Activated CD8-positive, alpha-beta memory T cell treated with anti-CD3 and anti-CD28 coated beads, Interleukin-2, amount 50 U/mL, for 1 hour (primary cell): ENCODE measurements at regions not wholly inside any gene's neighbourhood (a gene's known extent, or its start where the extent isn't known, plus 50 kb on each side); places are given as distances from the start of the nearest gene placed in this dataset.

ENCODE experiments used
- DNase-seq: peaks from one replicate; pipeline ENCODE4 v3.0.0-alpha.2; 2020; ENCODE audit errors: extremely low read depth

DNA sequence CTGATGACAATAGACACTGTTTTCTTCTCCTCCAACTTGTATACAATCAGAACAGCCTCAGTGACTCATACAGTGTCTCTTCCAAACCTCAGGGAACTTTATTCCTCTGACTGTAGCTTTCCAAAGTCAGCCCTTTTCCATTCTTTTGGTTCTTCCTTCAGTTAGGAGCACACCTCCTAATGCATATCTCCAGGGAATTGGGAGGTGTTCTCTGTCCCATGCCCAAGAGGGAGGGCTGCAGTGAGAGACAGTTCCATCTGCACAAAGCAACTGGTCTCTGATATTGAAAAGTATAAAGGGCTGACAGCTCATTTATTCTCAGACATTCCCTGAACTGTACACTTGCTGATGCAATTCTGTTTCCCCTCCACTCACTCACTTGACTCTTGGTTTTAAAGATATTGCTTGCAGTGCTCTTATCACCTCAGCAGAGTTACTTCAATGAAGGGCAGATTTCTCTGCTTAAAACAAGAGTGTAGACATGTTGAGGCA is 337.8 kb upstream of the TBC1D5 start:
- DNase-seq = no peak

GRCh38 chr3:18079739-18080138 is 337.3 kb upstream of the TBC1D5 start:
- DNase-seq = no peak

DNA sequence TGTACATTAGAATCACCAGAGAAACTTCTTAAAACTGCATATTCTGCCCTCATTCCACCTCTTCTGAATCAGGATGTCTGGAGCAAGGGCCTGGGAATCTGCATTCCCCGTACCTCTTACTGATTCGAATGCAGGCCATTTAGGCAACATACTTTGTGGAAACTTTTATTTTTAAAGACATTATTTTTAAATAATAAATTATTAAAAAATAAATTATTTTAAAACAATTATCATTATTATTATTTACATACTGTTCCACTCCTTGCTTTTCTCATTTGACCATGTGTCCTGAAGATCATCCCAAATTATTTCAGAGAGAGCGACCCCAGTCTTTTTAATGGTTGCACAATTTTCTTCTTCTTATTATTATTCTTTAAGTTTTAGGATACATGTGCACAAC is 336.6 kb upstream of the TBC1D5 start:
- DNase-seq = no peak

- no peak for DNase-seq
Observed at GRCh38 chr3:18077128-18077840, 334.9 kb upstream of the TBC1D5 start.

GRCh38 chr3:18076301-18076700 is 333.9 kb upstream of the TBC1D5 start:
- DNase-seq = no peak

DNA sequence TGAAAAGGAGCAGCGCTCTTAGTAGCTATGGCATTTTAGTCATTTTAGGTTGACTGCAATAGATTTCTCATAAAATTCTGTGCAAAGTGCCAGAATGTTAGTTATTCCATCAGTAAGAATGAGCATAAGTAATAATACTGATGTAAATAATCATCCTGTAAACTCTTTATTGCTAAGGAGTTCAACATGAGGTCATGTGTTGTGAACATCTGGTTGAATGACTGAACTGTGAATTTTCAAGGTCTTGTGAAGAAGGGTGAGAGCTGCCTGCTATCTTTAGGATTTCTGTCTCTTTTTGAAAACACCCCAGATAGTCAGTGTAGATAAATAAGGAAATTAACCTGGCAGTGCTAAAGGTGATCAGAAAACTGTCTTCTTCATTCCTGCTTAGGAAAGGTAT is 333.4 kb upstream of the TBC1D5 start:
- DNase-seq = no peak

GRCh38 chr3:18071833-18072232 is 329.4 kb upstream of the TBC1D5 start:
- no peak for DNase-seq

DNA sequence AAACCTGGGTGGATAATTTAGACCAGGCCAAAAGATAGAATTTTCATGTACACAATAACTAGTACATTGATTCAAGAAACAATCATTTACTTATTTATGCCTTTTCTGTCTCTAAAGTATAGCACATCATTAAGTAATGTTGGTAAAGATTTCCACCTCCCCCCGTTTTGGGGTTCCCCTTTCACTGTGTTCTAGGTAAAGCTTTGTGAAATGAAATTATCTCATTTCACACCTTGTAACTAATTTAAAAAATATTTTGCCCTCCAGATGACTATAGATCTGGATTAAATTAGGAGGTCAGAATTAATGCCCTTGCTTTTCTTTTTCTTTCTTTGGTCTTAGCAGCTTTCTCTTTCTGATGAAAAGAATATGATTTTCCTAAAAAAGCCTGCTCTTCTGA is 328.5 kb upstream of the TBC1D5 start:
- no peak for DNase-seq

- DNase-seq = no peak
Observed at GRCh38 chr3:18070231-18070630, 327.8 kb upstream of the TBC1D5 start.

DNA sequence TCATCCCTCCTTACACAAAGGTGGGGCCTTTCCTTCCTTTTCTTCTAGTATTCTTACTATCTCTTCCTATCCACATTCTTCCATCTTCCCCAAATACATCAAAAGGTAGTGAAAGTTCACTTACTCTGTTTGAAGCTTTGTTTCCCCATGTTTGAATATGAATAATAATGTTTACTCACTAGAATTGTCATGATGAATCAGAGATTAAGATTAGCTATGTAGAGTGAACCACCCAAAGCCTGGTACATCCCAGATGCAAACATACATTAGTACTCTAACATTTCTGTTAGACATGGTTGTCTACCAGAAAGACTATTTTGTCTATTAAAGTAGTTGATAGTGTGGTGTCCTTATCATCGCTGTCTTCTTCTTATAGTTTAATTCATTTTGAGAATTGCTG is 327.1 kb upstream of the TBC1D5 start:
- no peak for DNase-seq

- no peak for DNase-seq
Observed at GRCh38 chr3:18066899-18067582, 324.6 kb upstream of the TBC1D5 start.

GRCh38 chr3:18064586-18064985 is 322.2 kb upstream of the TBC1D5 start:
- DNase-seq = no peak

- no peak for DNase-seq
Observed at GRCh38 chr3:18062657-18063025, 320.2 kb upstream of the TBC1D5 start.

- DNase-seq = no peak
Observed at GRCh38 chr3:18061737-18062656, 319.6 kb upstream of the TBC1D5 start.

GRCh38 chr3:18058666-18059065 is 316.2 kb upstream of the TBC1D5 start:
- no peak for DNase-seq

DNA sequence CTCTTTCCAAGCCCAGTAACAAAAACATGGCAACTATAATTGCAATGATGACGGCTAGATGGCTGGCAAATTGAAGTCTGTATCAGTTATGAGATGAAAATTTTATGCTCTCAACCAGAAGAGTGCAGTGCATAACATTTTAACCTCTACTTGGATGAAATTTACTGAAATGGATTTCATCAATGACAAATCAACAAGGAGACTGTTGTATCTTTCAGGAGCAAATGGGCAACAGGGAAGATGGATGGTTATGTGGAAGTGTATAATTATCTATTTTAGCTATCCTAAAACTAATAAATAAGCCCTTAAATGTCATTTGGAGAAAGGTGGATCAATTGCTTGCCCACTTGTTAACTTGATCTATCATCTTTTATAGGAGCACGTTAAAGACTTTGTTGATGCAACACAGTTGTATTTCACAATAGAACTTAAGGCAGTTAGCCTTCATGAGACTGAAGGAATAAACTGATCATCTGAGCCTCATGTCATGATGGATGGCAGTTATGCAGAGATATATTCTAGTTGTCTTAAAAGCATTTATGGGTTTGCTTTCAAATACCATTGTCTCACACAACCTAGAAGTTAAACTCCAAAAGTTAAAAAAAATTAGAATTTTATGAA is 315.1 kb upstream of the TBC1D5 start:
- no peak for DNase-seq

GRCh38 chr3:18054625-18055024 is 312.2 kb upstream of the TBC1D5 start:
- no peak for DNase-seq

GRCh38 chr3:18051306-18051705 is 308.9 kb upstream of the TBC1D5 start:
- DNase-seq = no peak

DNA sequence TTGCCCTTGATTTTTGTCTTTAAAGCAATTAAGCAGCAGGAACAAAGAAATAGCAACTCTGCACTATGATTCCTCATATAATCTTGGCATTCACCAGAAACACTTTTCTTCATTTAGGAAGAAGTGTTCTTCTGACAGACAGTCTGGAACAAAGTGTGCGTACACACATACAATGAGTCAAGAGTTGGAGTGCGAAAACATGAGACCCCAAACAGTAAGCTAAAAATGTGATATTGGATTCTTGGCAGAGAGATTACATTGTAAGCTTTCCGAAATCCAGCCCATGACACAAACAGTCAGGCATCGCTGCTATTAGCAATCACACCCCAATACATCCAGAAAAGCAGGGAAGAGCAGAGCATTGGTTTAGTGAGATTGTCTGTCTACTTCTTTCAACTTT is 306.7 kb upstream of the TBC1D5 start:
- no peak for DNase-seq

- DNase-seq = no peak
Observed at GRCh38 chr3:18047052-18047451, 304.6 kb upstream of the TBC1D5 start.

DNA sequence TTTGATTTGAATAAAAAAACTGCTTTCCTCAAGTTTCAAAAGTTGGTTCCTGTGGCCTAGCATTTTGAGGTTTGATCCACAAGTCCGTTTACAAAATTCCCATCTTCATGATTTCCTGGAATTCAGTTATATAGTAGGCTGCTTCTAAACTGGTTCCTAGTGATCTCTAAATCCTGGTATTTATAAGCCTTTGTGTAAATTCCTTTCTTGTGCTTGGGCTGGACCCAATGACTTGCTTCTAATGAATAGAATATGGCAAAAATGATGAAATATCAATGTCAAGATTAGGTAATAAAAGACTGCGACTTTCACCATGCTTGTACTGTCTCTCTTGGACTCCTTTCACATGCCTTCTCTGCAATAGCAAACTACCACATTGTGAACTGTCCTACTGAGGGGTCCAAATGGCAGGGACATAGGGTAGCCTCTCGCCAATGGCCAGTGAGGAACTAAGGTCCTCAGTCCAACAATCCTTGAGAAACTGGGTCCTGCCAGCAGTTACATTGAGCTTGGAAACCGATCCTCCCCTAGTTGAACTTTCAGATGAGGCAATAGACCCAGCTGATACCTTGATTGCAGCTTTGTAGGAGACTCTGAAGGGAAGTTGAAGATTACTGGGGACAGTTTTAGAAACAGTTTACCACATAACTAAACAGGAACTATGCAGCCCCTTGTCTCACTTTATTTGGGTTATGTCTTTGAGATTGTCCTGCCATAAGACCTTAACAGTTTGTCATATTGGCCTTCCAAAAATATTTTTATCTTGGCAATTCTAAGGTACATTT is 303.9 kb upstream of the TBC1D5 start:
- DNase-seq = no peak
